ENCODE measurements at regions not wholly inside any gene's neighbourhood (a gene's known extent, or its start where the extent isn't known, plus 50 kb on each side); places are given as distances from the start of the nearest gene placed in this dataset.

DNA sequence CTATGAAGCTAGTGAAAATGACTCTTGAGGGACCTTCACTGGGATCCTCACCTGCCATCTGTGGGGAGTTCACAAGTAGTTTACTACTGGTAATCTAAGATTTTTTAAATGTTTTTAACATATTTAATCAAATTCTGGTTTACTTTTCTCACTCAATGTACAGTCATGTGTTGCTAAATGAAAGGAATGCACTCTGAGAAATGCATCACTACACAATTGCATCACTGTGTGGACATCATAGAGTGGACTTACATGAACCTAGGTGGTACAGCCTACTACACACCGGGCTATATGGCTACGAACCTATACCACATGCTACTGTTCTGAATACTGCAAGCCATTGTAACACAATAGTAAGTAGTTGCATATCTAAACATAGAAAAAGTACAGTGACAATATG, 528.0 kb downstream of the BCL11A start (continued):
- TF ChIP-seq, protein P1, sequence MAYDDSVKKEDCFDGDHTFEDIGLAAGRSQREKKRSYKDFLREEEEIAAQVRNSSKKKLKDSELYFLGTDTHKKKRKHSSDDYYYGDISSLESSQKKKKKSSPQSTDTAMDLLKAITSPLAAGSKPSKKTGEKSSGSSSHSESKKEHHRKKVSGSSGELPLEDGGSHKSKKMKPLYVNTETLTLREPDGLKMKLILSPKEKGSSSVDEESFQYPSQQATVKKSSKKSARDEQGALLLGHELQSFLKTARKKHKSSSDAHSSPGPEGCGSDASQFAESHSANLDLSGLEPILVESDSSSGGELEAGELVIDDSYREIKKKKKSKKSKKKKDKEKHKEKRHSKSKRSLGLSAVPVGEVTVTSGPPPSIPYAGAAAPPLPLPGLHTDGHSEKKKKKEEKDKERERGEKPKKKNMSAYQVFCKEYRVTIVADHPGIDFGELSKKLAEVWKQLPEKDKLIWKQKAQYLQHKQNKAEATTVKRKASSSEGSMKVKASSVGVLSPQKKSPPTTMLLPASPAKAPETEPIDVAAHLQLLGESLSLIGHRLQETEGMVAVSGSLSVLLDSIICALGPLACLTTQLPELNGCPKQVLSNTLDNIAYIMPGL (CRISPR knock-in tag; IDR thresholded peaks at IDR 0.05; ENCODE audit: borderline replicate concordance): no peak
- TF ChIP-seq, protein P2, sequence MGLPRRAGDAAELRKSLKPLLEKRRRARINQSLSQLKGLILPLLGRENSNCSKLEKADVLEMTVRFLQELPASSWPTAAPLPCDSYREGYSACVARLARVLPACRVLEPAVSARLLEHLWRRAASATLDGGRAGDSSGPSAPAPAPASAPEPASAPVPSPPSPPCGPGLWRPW (IDR thresholded peaks at IDR 0.05): no peak
- no peak for TF ChIP-seq CBX2 (IDR thresholded peaks at IDR 0.05; ENCODE audit: borderline replicate concordance, low read depth)
- TF ChIP-seq HOXA7 (CRISPR knock-in tag; IDR thresholded peaks at IDR 0.05): no peak
- TF ChIP-seq, protein P3, sequence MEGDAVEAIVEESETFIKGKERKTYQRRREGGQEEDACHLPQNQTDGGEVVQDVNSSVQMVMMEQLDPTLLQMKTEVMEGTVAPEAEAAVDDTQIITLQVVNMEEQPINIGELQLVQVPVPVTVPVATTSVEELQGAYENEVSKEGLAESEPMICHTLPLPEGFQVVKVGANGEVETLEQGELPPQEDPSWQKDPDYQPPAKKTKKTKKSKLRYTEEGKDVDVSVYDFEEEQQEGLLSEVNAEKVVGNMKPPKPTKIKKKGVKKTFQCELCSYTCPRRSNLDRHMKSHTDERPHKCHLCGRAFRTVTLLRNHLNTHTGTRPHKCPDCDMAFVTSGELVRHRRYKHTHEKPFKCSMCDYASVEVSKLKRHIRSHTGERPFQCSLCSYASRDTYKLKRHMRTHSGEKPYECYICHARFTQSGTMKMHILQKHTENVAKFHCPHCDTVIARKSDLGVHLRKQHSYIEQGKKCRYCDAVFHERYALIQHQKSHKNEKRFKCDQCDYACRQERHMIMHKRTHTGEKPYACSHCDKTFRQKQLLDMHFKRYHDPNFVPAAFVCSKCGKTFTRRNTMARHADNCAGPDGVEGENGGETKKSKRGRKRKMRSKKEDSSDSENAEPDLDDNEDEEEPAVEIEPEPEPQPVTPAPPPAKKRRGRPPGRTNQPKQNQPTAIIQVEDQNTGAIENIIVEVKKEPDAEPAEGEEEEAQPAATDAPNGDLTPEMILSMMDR (IDR thresholded peaks at IDR 0.05): no peak
- TF ChIP-seq, protein P4, sequence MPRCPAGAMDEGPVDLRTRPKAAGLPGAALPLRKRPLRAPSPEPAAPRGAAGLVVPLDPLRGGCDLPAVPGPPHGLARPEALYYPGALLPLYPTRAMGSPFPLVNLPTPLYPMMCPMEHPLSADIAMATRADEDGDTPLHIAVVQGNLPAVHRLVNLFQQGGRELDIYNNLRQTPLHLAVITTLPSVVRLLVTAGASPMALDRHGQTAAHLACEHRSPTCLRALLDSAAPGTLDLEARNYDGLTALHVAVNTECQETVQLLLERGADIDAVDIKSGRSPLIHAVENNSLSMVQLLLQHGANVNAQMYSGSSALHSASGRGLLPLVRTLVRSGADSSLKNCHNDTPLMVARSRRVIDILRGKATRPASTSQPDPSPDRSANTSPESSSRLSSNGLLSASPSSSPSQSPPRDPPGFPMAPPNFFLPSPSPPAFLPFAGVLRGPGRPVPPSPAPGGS (IDR thresholded peaks at IDR 0.05): no peak
- TF ChIP-seq, protein P5, sequence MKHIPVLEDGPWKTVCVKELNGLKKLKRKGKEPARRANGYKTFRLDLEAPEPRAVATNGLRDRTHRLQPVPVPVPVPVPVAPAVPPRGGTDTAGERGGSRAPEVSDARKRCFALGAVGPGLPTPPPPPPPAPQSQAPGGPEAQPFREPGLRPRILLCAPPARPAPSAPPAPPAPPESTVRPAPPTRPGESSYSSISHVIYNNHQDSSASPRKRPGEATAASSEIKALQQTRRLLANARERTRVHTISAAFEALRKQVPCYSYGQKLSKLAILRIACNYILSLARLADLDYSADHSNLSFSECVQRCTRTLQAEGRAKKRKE (CRISPR knock-in tag; IDR thresholded peaks at IDR 0.05; ENCODE audit: low read depth): no peak

DNA sequence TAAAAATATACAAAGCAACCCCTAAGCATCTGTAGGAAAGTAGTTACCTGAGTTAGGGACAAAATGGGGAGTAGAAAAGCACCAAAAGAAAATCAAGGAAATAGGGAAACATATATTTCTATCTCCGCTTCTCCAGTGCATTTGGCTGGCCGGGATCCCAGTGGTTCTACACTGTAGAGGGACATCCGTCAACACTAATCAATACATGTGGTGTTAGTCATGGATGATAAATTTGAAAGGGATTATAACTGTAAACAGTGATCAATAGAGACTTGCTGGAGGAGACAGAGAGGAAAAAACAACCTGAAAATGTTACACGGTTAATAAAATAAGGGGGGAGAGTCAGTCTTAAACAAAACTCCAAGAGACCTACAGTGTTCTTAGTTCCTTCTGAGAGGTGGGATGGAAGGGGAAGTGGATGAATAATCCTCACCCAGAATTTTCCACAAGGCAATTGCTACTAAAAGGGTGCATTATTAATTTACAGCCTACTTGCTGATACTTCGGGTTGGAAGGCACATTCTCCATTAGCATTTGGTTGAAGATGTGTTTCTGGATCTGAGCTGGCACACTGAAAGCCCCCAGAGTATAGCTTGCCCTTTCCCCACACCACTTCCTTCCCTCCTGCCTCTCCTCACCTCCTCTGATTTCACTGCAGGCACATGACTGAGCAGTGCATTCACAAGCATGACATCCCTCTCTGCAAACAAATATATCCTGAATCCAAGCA, 530.0 kb downstream of the BCL11A start:
- Histone ChIP-seq H3K27ac (no peak overlapping the region), H3K4me3 (no peak overlapping the region), H3K4me1 (no peaks in the 10 kb centered on the region), H3K9me3 (no peaks in the 10 kb centered on the region), H3K4me2 (no peak overlapping the region)
- TF ChIP-seq PHF8 (IDR thresholded peaks at IDR 0.05; ENCODE audit: borderline replicate concordance, low read depth): no peak
- TF ChIP-seq TFCP2L1 (CRISPR knock-in tag; IDR thresholded peaks at IDR 0.05): no peak
- no peak for TF ChIP-seq CHD2 (IDR thresholded peaks at IDR 0.05; ENCODE audit: low read length, partially characterized antibody)
- TF ChIP-seq, protein P2 (IDR thresholded peaks at IDR 0.05): no peak
- TF ChIP-seq NPAS2 (CRISPR knock-in tag; IDR thresholded peaks at IDR 0.05; ENCODE audit: borderline replicate concordance): no peak
- TF ChIP-seq EHMT2 (IDR thresholded peaks at IDR 0.05; ENCODE audit: low read depth): no peak
- no peak for TF ChIP-seq MAZ (IDR thresholded peaks at IDR 0.05; ENCODE audit: borderline replicate concordance, low read depth, low read length)
- no peak for TF ChIP-seq CBX8 (IDR thresholded peaks at IDR 0.05)
- TF ChIP-seq HOXB5 (CRISPR knock-in tag; IDR thresholded peaks at IDR 0.05): no peak
- no peak for TF ChIP-seq SREBF2 (IDR thresholded peaks at IDR 0.05)
- no peak for TF ChIP-seq HDAC2 (IDR thresholded peaks at IDR 0.05)
- TF ChIP-seq, protein P3 (IDR thresholded peaks at IDR 0.05): no peak
- TF ChIP-seq NFE2L2 (conservative IDR thresholded peaks at IDR 0.05; ENCODE audit: low read length): no peak
- no peak for ATAC-seq
- POLR2A ChIA-PET: no interaction called here
- CTCF ChIA-PET: no interaction called here
- DNase-seq (ENCODE audit: low read depth in 1 of 2, low spot score in 1 of 2): no peak
- 24% methylated on average over 5 of the region's 5 CpGs for WGBS (ENCODE audit: missing lambda C conversion rate)
- FAIRE-seq: no peak

All from A549 (cell line).